Fibroblast of lung (primary cell): ENCODE measurements at regions not wholly inside any gene's neighbourhood (a gene's known extent, or its start where the extent isn't known, plus 50 kb on each side); places are given as distances from the start of the nearest gene placed in this dataset.

Source experiments
- DNase-seq, 2 donors: peaks; one replicate each; pipeline versions ENCODE4 v3.0.0 to v3.0.0-alpha.2; 2010; ENCODE audit warnings: low read depth in 2 of 2
- H2AFZ ChIP-seq: 2 replicates; pipeline ENCODE4 v1.5.1; 2012; ENCODE audit warnings: low read length, control low read depth, inconsistent platforms
- H3K27ac ChIP-seq: 2 replicates; pipeline ENCODE4 v1.5.1; 2011; ENCODE audit warnings: low read length, control low read depth; ENCODE audit not compliant: insufficient read depth
- H3K27me3 ChIP-seq: 2 replicates; pipeline ENCODE4 v1.5.1; 2011; ENCODE audit warnings: mild to moderate bottlenecking, low read length; ENCODE audit not compliant: control insufficient read depth, insufficient read depth
- H3K36me3 ChIP-seq: 2 replicates; pipeline ENCODE4 v1.5.1; 2011; ENCODE audit warnings: low read length; ENCODE audit not compliant: control insufficient read depth, insufficient read depth
- H3K4me1 ChIP-seq: 2 replicates; pipeline ENCODE4 v1.5.1; 2011; ENCODE audit warnings: low read length; ENCODE audit not compliant: control insufficient read depth, insufficient read depth; ENCODE audit errors: extremely low read depth
- H3K4me2 ChIP-seq: 2 replicates; pipeline ENCODE4 v1.5.1; 2011; ENCODE audit warnings: low read length, control low read depth; ENCODE audit not compliant: insufficient read depth; ENCODE audit errors: extremely low read depth
- H3K4me3 ChIP-seq, 4 experiments: fragments of 200-600 bp in 1 of 4; sonication (generic) in 1 of 4; replicated peaks in 1 of 4; 2 replicates each; pipeline ENCODE4 v1.5.1; 2011 to 2016; ENCODE audit warnings: low read length in 4 of 4, low read depth in 3 of 4, mild to moderate bottlenecking in 3 of 4, control low read depth in 2 of 4, inconsistent platforms in 1 of 4, mixed read lengths in 1 of 4; ENCODE audit not compliant: insufficient read depth in 1 of 4; ENCODE audit errors: control extremely low read depth in 1 of 4
- H3K79me2 ChIP-seq: 2 replicates; pipeline ENCODE4 v1.5.1; 2012; ENCODE audit warnings: mild to moderate bottlenecking, low read length, inconsistent platforms; ENCODE audit not compliant: control insufficient read depth, insufficient read depth
- H3K9ac ChIP-seq: 2 replicates; pipeline ENCODE4 v1.5.1; 2011; ENCODE audit warnings: mild to moderate bottlenecking, low read length, control low read depth; ENCODE audit not compliant: insufficient read depth
- H3K9me3 ChIP-seq: 2 replicates; pipeline ENCODE4 v1.5.1; 2012; ENCODE audit warnings: low read depth, low read length; ENCODE audit not compliant: control insufficient read depth, insufficient read depth
- H4K20me1 ChIP-seq: 2 replicates; pipeline ENCODE4 v1.5.1; 2011; ENCODE audit warnings: low read length; ENCODE audit not compliant: control insufficient read depth, insufficient read depth; ENCODE audit errors: extremely low read depth
- CTCF ChIP-seq, 2 donors: IDR thresholded peaks in 1 of 2; conservative IDR thresholded peaks in 1 of 2; 1 replicate in 1 of 2; 2 replicates in 1 of 2; pipeline ENCODE4 v1.5.1; 2011 to 2012; ENCODE audit warnings: low read length in 2 of 2, control low read depth in 1 of 2, inconsistent platforms in 1 of 2, low read depth in 1 of 2, mild to moderate bottlenecking in 1 of 2
- EZH2 ChIP-seq: IDR thresholded peaks from 2 replicates; pipeline ENCODE4 v1.5.1; 2012; ENCODE audit warnings: low read length, control low read depth, mild to moderate bottlenecking; ENCODE audit errors: missing control alignments

GRCh38 chr22:49139492-49140151, 688.1 kb downstream of the BRD1 start:
- no peak overlapping the region for H3K27ac ChIP-seq
- DNase-seq, result no peak
- TF ChIP-seq EZH2, result no peak
- TF ChIP-seq CTCF (conservative IDR thresholded peaks at IDR 0.05 in 1 of 2, IDR thresholded peaks at IDR 0.05 in 1 of 2; ENCODE audit: low read depth in 1 of 2, low read length in 2 of 2), result no peak
- no peak overlapping the region for H3K9ac ChIP-seq
- H2AFZ ChIP-seq, result no peak overlapping the region
- no peaks in the 10 kb centered on the region for H4K20me1 ChIP-seq
- no peaks in the 10 kb centered on the region for H3K27me3 ChIP-seq
- no peaks in the 10 kb centered on the region for H3K79me2 ChIP-seq
- no peaks in the 10 kb centered on the region for H3K36me3 ChIP-seq
- no peaks in the 10 kb centered on the region for H3K9me3 ChIP-seq
- no peak overlapping the region for H3K4me3 ChIP-seq
- H3K4me2 ChIP-seq, result no peak overlapping the region
- H3K4me1 ChIP-seq, result no peaks in the 10 kb centered on the region

- Histone ChIP-seq H3K4me2 (no peak overlapping the region), H3K79me2 (no peaks in the 10 kb centered on the region), H2AFZ (no peak overlapping the region), H3K9ac (no peak overlapping the region), H3K36me3 (no peaks in the 10 kb centered on the region), H3K9me3 (no peaks in the 10 kb centered on the region), H3K27me3 (no peaks in the 10 kb centered on the region), H3K4me3 (no peak overlapping the region), H3K27ac (no peak overlapping the region), H3K4me1 (no peaks in the 10 kb centered on the region), H4K20me1 (no peaks in the 10 kb centered on the region)
- no peak for TF ChIP-seq CTCF (conservative IDR thresholded peaks at IDR 0.05 in 1 of 2, IDR thresholded peaks at IDR 0.05 in 1 of 2; ENCODE audit: low read depth in 1 of 2, low read length in 2 of 2)
- TF ChIP-seq EZH2, result no peak
- no peak for DNase-seq
These were observed 689.4 kb downstream of the BRD1 start for GRCh38 chr22:49138250-49138790.

- Histone ChIP-seq H3K9ac (no peak overlapping the region), H3K4me2 (no peak overlapping the region), H3K36me3 (no peaks in the 10 kb centered on the region), H3K4me1 (no peaks in the 10 kb centered on the region), H3K9me3 (no peaks in the 10 kb centered on the region), H3K4me3 (no peak overlapping the region), H3K27me3 (no peaks in the 10 kb centered on the region), H3K79me2 (no peaks in the 10 kb centered on the region), H2AFZ (no peak overlapping the region), H3K27ac (no peak overlapping the region), H4K20me1 (no peaks in the 10 kb centered on the region)
- DNase-seq, result no peak
- TF ChIP-seq CTCF (conservative IDR thresholded peaks at IDR 0.05 in 1 of 2, IDR thresholded peaks at IDR 0.05 in 1 of 2; ENCODE audit: low read depth in 1 of 2, low read length in 2 of 2) (no peak), EZH2 (no peak)
These were observed 690.4 kb downstream of the BRD1 start for GRCh38 chr22:49137206-49137840.
